ENCODE measurements at regions not wholly inside any gene's neighbourhood (a gene's known extent, or its start where the extent isn't known, plus 50 kb on each side); places are given as distances from the start of the nearest gene placed in this dataset.
"Not testable (repeated sequence)": the region's sequence is repeated elsewhere in the genome, so short reads cannot be mapped to it uniquely, and the experiment has no call there.

DNA sequence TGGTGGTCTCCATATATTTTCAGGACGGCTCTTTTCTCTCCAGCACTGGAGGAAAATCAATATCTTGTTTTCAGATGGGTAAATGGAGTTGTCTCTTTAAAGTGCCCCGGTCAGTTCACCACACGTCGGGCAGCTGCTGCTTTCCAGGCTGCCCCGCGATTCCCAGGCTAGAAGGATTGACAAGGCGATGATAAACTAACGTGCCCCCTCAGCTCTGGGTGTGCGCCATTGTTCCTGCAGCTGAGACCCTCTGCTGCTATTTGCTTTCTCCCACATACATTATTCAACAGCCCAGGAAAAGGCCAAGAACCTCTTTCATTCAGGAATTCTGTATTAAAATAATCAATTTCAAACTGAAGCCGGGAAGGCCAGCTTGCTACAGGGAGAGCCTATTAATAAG, 254.5 kb downstream of the SOX3 start:
- no peaks in the 10 kb centered on the region for H3K9me2 ChIP-seq (ENCODE audit: low read depth, low read length)
- no peak for TF ChIP-seq EZH2 (IDR thresholded peaks at IDR 0.05; ENCODE audit: borderline replicate concordance, low read length)
- TF ChIP-seq, protein P1, sequence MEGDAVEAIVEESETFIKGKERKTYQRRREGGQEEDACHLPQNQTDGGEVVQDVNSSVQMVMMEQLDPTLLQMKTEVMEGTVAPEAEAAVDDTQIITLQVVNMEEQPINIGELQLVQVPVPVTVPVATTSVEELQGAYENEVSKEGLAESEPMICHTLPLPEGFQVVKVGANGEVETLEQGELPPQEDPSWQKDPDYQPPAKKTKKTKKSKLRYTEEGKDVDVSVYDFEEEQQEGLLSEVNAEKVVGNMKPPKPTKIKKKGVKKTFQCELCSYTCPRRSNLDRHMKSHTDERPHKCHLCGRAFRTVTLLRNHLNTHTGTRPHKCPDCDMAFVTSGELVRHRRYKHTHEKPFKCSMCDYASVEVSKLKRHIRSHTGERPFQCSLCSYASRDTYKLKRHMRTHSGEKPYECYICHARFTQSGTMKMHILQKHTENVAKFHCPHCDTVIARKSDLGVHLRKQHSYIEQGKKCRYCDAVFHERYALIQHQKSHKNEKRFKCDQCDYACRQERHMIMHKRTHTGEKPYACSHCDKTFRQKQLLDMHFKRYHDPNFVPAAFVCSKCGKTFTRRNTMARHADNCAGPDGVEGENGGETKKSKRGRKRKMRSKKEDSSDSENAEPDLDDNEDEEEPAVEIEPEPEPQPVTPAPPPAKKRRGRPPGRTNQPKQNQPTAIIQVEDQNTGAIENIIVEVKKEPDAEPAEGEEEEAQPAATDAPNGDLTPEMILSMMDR (IDR thresholded peaks at IDR 0.05; ENCODE audit: low read length): no peak
- no peaks in the 10 kb centered on the region for H4K20me1 ChIP-seq (ENCODE audit: insufficient read depth, low read length)
- no peak overlapping the region for H3K9ac ChIP-seq (ENCODE audit: low read length)
- H3K4me2 ChIP-seq (ENCODE audit: low read length): no peak overlapping the region
- no peaks in the 10 kb centered on the region for H3K36me3 ChIP-seq (ENCODE audit: insufficient read depth, low read length)
- no peaks in the 10 kb centered on the region for H3K9me3 ChIP-seq (ENCODE audit: low read length)
- no peaks in the 10 kb centered on the region for H3F3A ChIP-seq (ENCODE audit: insufficient read depth, low read length)
- H3K4me3 ChIP-seq (ENCODE audit: low read depth, low read length, poor library complexity, severe bottlenecking): no peak overlapping the region
- no peaks in the 10 kb centered on the region for H3K4me1 ChIP-seq (ENCODE audit: insufficient read depth, low read length, severe bottlenecking)
- no peak overlapping the region for H3K27ac ChIP-seq (ENCODE audit: low read depth, low read length, poor library complexity, severe bottlenecking)
- no peak overlapping the region for H2AFZ ChIP-seq (ENCODE audit: low read length)
- H3K27me3 ChIP-seq (ENCODE audit: insufficient read depth, low read length): no peaks in the 10 kb centered on the region
- no peaks in the 10 kb centered on the region for H3K79me2 ChIP-seq (ENCODE audit: insufficient read depth, low read length)

GRCh38 chrX:140249088-140249487, 255.8 kb downstream of the SOX3 start:
- Histone ChIP-seq H3K9me2 (ENCODE audit: low read depth, low read length) (no peaks in the 10 kb centered on the region), H2AFZ (ENCODE audit: low read length) (no peak overlapping the region), H3K9ac (ENCODE audit: low read length) (no peak overlapping the region), H3K27me3 (ENCODE audit: insufficient read depth, low read length) (no peaks in the 10 kb centered on the region), H3K27ac (ENCODE audit: low read depth, low read length, poor library complexity, severe bottlenecking) (no peak overlapping the region), H3K36me3 (ENCODE audit: insufficient read depth, low read length) (no peaks in the 10 kb centered on the region), H3K4me1 (ENCODE audit: insufficient read depth, low read length, severe bottlenecking) (no peaks in the 10 kb centered on the region), H3F3A (ENCODE audit: insufficient read depth, low read length) (no peaks in the 10 kb centered on the region), H3K4me3 (ENCODE audit: low read depth, low read length, poor library complexity, severe bottlenecking) (no peak overlapping the region), H3K4me2 (ENCODE audit: low read length) (no peak overlapping the region), H4K20me1 (ENCODE audit: insufficient read depth, low read length) (no peaks in the 10 kb centered on the region), H3K9me3 (ENCODE audit: low read length) (no peaks in the 10 kb centered on the region), H3K79me2 (ENCODE audit: insufficient read depth, low read length) (no peaks in the 10 kb centered on the region)
- no peak for TF ChIP-seq EZH2 (IDR thresholded peaks at IDR 0.05; ENCODE audit: borderline replicate concordance, low read length)
- TF ChIP-seq, protein P1 (IDR thresholded peaks at IDR 0.05; ENCODE audit: low read length): no peak

GRCh38 chrX:140229191-140229590, 263.9 kb upstream of the CXorf66 start:
- no peaks in the 10 kb centered on the region for H3F3A ChIP-seq (ENCODE audit: insufficient read depth, low read length)
- H3K27ac ChIP-seq (ENCODE audit: low read depth, low read length, poor library complexity, severe bottlenecking): no peak overlapping the region
- no peak overlapping the region for H3K4me3 ChIP-seq (ENCODE audit: low read depth, low read length, poor library complexity, severe bottlenecking)
- H3K4me2 ChIP-seq (ENCODE audit: low read length): no peak overlapping the region
- H3K79me2 ChIP-seq (ENCODE audit: insufficient read depth, low read length): no peaks in the 10 kb centered on the region
- H3K27me3 ChIP-seq (ENCODE audit: insufficient read depth, low read length): no peaks in the 10 kb centered on the region
- H3K9me3 ChIP-seq (ENCODE audit: low read length): no peaks in the 10 kb centered on the region
- no peaks in the 10 kb centered on the region for H4K20me1 ChIP-seq (ENCODE audit: insufficient read depth, low read length)
- no peaks in the 10 kb centered on the region for H3K36me3 ChIP-seq (ENCODE audit: insufficient read depth, low read length)
- no peak overlapping the region for H3K9ac ChIP-seq (ENCODE audit: low read length)
- H3K9me2 ChIP-seq (ENCODE audit: low read depth, low read length): no peaks in the 10 kb centered on the region
- TF ChIP-seq EZH2 (IDR thresholded peaks at IDR 0.05; ENCODE audit: borderline replicate concordance, low read length): no peak
- TF ChIP-seq, protein P1 (IDR thresholded peaks at IDR 0.05; ENCODE audit: low read length): no peak
- no peak overlapping the region for H2AFZ ChIP-seq (ENCODE audit: low read length)
- H3K4me1 ChIP-seq (ENCODE audit: insufficient read depth, low read length, severe bottlenecking): no peaks in the 10 kb centered on the region

DNA sequence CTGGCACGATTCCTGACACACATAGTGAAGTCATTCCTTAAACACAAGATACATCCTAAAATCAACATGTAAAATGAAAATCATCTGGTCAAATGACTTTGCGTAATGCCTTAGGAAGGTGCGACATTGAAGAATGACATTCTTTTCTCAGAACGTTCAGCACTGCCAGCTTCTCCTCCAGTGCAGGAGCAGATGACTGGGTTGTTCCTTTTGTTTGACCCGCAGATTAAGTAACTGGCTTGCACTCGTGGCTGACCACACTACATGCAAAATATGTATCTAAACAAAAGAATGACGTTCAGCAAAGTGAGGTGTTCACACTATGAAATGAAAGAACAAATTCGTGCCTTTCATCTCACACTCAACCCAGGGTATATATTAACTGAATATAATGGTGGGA, 260.7 kb upstream of the CXorf66 start:
- not testable (repeated sequence) for H3K4me2 ChIP-seq (ENCODE audit: low read length); H3K36me3 ChIP-seq (ENCODE audit: insufficient read depth, low read length); H3K9me2 ChIP-seq (ENCODE audit: low read depth, low read length); H3K9ac ChIP-seq (ENCODE audit: low read length); H3K27me3 ChIP-seq (ENCODE audit: insufficient read depth, low read length); H3K4me3 ChIP-seq (ENCODE audit: low read depth, low read length, poor library complexity, severe bottlenecking); H3K79me2 ChIP-seq (ENCODE audit: insufficient read depth, low read length); H3K9me3 ChIP-seq (ENCODE audit: low read length); H4K20me1 ChIP-seq (ENCODE audit: insufficient read depth, low read length); H3K27ac ChIP-seq (ENCODE audit: low read depth, low read length, poor library complexity, severe bottlenecking); H2AFZ ChIP-seq (ENCODE audit: low read length); H3F3A ChIP-seq (ENCODE audit: insufficient read depth, low read length); H3K4me1 ChIP-seq (ENCODE audit: insufficient read depth, low read length, severe bottlenecking)

DNA sequence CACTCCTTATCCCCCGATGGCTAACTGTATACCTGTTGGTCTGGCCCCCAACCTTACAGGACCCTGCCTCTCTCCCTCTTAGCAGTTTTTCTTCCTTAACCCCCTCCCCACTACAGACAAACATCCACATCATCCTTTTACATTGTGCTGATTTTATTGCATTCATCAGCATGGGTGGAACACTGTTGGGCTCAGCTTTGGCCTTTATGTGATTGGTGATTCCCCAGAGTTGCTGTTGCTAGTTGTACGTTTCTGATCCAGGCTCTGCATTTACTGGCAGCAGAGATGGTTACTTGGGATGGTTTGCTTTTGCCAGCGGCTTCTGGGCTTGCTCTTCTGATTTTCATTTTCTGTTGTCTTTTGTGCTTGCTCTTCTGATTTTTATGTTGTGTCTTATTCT, 250.6 kb upstream of the CXorf66 start:
- H4K20me1 ChIP-seq (ENCODE audit: insufficient read depth, low read length); H2AFZ ChIP-seq (ENCODE audit: low read length); H3K4me3 ChIP-seq (ENCODE audit: low read depth, low read length, poor library complexity, severe bottlenecking); H3K27ac ChIP-seq (ENCODE audit: low read depth, low read length, poor library complexity, severe bottlenecking); H3K4me1 ChIP-seq (ENCODE audit: insufficient read depth, low read length, severe bottlenecking); H3K9ac ChIP-seq (ENCODE audit: low read length); H3K27me3 ChIP-seq (ENCODE audit: insufficient read depth, low read length); H3K4me2 ChIP-seq (ENCODE audit: low read length); H3K9me2 ChIP-seq (ENCODE audit: low read depth, low read length); H3F3A ChIP-seq (ENCODE audit: insufficient read depth, low read length); H3K79me2 ChIP-seq (ENCODE audit: insufficient read depth, low read length); H3K9me3 ChIP-seq (ENCODE audit: low read length); H3K36me3 ChIP-seq (ENCODE audit: insufficient read depth, low read length): not testable (repeated sequence)

DNA sequence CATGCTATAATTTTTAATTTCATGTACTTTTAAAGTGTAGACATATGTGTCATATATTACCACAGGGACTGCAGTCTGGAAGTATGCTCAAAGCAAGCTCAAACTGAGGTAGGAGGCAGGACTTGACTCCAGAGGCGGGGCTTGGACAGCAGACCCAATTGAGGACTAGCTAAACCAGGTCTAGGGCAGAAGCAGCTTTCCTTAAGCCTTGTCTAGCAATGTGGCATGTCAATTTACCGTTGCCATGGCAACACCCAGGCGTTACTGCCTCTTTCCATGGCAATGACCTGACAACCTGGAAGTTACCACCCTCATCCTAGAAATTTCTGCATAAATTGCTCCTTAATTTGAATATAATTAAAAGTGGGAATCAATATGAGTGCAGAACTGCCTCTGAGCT, 249.2 kb upstream of the CXorf66 start:
- H3K27ac ChIP-seq (ENCODE audit: low read depth, low read length, poor library complexity, severe bottlenecking); H3K4me1 ChIP-seq (ENCODE audit: insufficient read depth, low read length, severe bottlenecking); H3K27me3 ChIP-seq (ENCODE audit: insufficient read depth, low read length); H3K4me3 ChIP-seq (ENCODE audit: low read depth, low read length, poor library complexity, severe bottlenecking); H3K79me2 ChIP-seq (ENCODE audit: insufficient read depth, low read length); H3K9me2 ChIP-seq (ENCODE audit: low read depth, low read length); H3F3A ChIP-seq (ENCODE audit: insufficient read depth, low read length); H3K9me3 ChIP-seq (ENCODE audit: low read length); H4K20me1 ChIP-seq (ENCODE audit: insufficient read depth, low read length); H3K9ac ChIP-seq (ENCODE audit: low read length); H3K4me2 ChIP-seq (ENCODE audit: low read length); H3K36me3 ChIP-seq (ENCODE audit: insufficient read depth, low read length); H2AFZ ChIP-seq (ENCODE audit: low read length): not testable (repeated sequence)
